ENCODE measurements at regions not wholly inside any gene's neighbourhood (a gene's known extent, or its start where the extent isn't known, plus 50 kb on each side); places are given as distances from the start of the nearest gene placed in this dataset.

GRCh38 chr9:88786291-88787079 lies 204.8 kb upstream of the S1PR3 start:
- DNase-seq (ENCODE audit: low read depth in 2 of 3, low spot score in 2 of 3), result no peak

GRCh38 chr9:88789785-88790184 lies 201.5 kb upstream of the S1PR3 start:
- DNase-seq (ENCODE audit: low read depth in 2 of 3, low spot score in 2 of 3), result no peak

GRCh38 chr9:88791105-88791805 lies 200.0 kb upstream of the S1PR3 start:
- DNase-seq (ENCODE audit: low read depth in 2 of 3, low spot score in 2 of 3), result no peak

GRCh38 chr9:88792502-88792901 lies 198.8 kb upstream of the S1PR3 start:
- no peak for DNase-seq (ENCODE audit: low read depth in 2 of 3, low spot score in 2 of 3)

- DNase-seq (ENCODE audit: low read depth in 2 of 3, low spot score in 2 of 3), result no peak
Observed at GRCh38 chr9:88794100-88794499, 197.2 kb upstream of the S1PR3 start.

- DNase-seq (ENCODE audit: low read depth in 2 of 3, low spot score in 2 of 3), result no peak
Observed at GRCh38 chr9:88796947-88797346, 194.3 kb upstream of the S1PR3 start.

- no peak for DNase-seq (ENCODE audit: low read depth in 2 of 3, low spot score in 2 of 3)
Observed at GRCh38 chr9:88798476-88798875, 192.8 kb upstream of the S1PR3 start.

GRCh38 chr9:88799541-88800328 lies 191.5 kb upstream of the S1PR3 start:
- DNase-seq (ENCODE audit: low read depth in 2 of 3, low spot score in 2 of 3), result no peak

- no peak for DNase-seq (ENCODE audit: low read depth in 2 of 3, low spot score in 2 of 3)
Observed at GRCh38 chr9:88800329-88800682, 191.0 kb upstream of the S1PR3 start.

GRCh38 chr9:88801214-88801796 lies 190.0 kb upstream of the S1PR3 start:
- DNase-seq (ENCODE audit: low read depth in 2 of 3, low spot score in 2 of 3), result no peak

- no peak for DNase-seq (ENCODE audit: low read depth in 2 of 3, low spot score in 2 of 3)
Observed at GRCh38 chr9:88802533-88802932, 188.7 kb upstream of the S1PR3 start.

- no peak for DNase-seq (ENCODE audit: low read depth in 2 of 3, low spot score in 2 of 3)
Observed at GRCh38 chr9:88803546-88804253, 187.6 kb upstream of the S1PR3 start.

- DNase-seq (ENCODE audit: low read depth in 2 of 3, low spot score in 2 of 3), result no peak
Observed at GRCh38 chr9:88804254-88804596, 187.0 kb upstream of the S1PR3 start.

- no peak for DNase-seq (ENCODE audit: low read depth in 2 of 3, low spot score in 2 of 3)
Observed at GRCh38 chr9:88805217-88805943, 185.9 kb upstream of the S1PR3 start.

- DNase-seq (ENCODE audit: low read depth in 2 of 3, low spot score in 2 of 3), result no peak
Observed at GRCh38 chr9:88807426-88807825, 183.8 kb upstream of the S1PR3 start.

- no peak for DNase-seq (ENCODE audit: low read depth in 2 of 3, low spot score in 2 of 3)
Observed at GRCh38 chr9:88808019-88808656, 183.1 kb upstream of the S1PR3 start.

GRCh38 chr9:88808761-88809354 lies 182.4 kb upstream of the S1PR3 start:
- DNase-seq (ENCODE audit: low read depth in 2 of 3, low spot score in 2 of 3), result no peak

- DNase-seq (ENCODE audit: low read depth in 2 of 3, low spot score in 2 of 3), result no peak
Observed at GRCh38 chr9:88809355-88810161, 181.7 kb upstream of the S1PR3 start.

- no peak for DNase-seq (ENCODE audit: low read depth in 2 of 3, low spot score in 2 of 3)
Observed at GRCh38 chr9:88810826-88811225, 180.4 kb upstream of the S1PR3 start.
